ENCODE measurements at regions not wholly inside any gene's neighbourhood (a gene's known extent, or its start where the extent isn't known, plus 50 kb on each side); places are given as distances from the start of the nearest gene placed in this dataset.

DNA sequence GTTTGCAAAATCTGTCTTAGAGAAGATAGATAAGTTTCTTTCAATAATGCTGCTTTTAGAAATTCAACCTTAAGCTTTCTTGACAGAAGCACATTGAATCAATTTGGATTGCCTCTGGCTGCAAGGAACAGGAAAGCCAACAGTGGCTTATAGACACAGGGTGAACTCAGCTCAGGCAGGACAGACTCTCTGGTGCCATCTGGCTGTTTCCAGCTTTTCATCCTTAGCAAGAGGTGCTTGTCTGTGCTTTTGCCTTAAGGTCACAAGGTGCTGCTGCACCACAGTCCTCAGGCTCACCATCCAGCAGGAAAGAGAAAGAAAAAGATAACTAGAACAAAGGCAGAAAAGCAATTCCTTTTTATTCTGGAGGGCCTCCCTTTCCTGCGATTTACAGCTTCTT is 93.7 kb upstream of the ETS2 start:
- DNase-seq = peak; percentile 88

DNA sequence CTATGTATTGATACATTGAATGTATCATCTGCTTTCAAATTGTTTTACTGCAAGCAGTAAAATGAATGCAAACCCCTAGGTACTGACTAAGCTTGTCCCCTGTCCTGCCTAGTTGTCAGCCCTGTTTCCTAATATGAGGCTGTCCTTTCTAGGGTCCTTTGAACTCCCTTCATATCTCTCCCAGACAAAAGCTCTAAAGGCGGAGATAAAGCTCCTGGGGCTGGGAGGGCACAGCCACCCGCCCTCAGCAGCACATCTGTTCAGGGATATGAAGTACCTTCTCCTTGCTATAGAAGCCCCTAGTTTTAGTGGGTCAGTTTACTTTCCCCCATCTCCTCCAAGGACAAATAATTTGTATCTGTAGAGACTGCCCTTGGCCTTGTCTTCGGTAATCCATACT is 93.1 kb upstream of the ETS2 start:
- no peak for DNase-seq

DNA sequence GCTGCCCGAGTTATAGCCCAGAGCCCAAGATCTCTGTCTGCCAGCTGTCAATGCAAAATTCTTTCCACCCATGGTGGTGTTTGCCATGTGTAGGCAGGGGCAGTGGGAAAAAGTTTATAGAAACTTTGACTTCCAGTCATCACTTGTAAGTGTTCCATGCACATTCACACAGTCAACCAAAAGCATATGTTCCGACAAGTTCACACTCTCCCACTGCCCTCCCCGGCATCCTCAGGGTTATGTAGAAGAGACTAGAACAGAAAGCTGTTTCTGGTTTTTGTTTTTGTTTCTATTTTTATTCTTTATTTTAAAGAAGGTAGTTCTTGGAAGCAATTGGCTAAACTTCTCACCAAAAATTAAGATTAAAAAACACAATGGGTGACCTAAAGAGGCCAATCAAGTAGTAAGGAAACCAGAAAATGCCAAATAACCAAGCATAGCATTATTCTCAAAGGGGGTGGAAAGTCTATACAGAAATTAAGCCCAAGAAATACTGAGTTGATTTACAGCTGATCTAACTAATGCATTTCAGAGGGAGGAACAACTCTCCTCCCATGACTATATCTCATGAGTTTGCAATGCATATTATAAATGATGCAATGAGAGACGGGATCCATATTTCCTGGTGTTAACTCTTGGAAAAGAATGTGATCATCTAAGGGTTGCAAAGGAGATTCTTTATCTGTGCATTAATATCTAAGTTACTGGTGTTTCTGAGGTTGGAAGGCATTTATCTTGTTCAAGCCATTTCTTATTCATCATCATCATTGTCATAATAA is 91.5 kb upstream of the ETS2 start:
- DNase-seq = no peak

DNA sequence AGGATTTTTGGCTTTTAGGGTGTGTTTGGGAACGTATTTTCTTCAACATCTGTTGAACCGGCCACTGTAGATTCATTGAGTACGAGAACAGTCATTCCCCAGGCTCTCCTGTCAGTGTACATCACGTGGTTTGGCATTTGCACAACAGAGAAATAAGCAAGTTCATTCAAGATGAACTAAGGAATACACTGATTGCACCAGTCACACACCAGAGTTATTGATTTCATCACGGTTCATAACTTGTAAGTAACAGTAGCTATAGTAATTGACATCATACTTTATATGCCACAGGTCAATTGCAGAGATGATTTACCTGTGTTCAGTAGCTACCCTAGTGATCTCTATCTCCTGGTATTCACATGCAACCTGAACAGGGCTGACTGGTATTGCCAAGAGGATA is 90.7 kb upstream of the ETS2 start:
- no peak for DNase-seq

DNA sequence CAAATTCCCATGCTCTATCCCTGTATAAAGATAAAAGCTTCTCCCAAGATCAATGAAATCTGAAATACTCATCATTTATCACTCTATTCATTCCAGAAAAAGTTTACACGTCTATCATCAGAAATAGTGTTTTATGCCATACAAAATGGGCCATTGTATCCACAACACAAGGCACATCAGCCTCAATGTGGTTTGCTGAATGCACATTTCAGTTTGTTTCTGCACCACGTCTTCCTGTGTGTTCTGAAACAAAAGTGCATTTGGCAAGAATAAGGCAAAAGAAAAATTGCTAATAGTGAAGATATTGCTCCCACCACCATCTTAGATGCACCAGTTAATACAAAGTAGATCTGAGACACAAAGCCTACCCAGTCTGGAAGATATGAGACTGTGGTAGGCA is 89.6 kb upstream of the ETS2 start:
- no peak for DNase-seq

DNA sequence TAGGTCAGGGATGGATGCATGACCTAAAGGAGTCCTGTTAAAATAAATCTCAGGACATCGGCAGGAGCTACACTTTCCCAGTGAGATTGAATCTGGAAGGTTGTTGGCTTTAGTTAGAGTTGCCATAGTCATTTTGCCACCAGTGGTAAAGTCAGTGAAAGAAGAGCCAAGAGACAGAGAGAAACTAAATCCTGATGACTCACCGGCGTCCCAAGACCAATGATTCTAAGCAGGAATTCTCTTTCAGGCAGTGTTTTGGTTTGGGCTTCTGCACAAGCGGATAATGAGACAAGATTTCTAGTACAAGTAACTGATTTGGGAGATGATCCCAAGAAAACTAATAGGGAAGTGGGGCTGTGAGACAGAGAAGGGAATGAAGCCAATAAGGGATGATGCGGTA is 88.8 kb upstream of the ETS2 start:
- no peak for DNase-seq

DNA sequence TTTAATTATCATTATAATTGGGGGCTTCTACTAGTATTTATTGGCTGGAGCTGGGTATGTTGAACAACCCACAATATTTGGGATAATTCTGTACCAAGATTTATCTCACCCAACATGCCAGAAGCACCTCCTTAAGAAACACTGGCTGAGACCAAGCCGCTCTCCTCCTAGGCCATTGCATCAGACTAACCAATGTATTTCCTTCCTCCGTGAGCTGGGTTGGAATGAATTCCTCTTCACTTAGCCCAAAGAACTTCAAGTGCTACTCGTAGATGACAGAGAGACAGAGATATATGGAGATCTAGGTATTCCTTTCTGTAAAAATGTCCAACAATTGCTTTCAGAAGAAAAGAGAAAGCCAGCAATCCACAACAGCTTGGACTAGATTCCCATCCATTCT is 87.2 kb upstream of the ETS2 start:
- DNase-seq = no peak

DNA sequence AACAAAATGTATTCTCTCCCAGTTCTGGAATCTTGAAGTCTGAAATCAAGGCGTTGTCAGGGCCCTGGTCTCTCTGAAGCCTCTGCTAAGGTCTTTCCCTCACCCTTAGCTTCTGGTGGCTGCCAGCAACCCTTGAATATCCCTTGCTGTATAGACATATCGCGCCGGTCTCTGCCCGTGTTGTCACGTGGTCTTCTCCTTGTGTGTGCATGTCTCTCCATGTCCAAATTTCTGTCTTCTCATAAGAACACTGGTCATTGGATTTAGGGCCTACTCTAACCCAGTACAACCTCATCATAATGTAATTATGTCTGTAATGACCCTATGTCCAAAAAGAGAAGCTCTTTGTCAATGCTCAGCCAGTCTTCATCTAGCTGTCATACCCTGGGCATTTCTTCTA is 85.7 kb upstream of the ETS2 start:
- DNase-seq = no peak

DNA sequence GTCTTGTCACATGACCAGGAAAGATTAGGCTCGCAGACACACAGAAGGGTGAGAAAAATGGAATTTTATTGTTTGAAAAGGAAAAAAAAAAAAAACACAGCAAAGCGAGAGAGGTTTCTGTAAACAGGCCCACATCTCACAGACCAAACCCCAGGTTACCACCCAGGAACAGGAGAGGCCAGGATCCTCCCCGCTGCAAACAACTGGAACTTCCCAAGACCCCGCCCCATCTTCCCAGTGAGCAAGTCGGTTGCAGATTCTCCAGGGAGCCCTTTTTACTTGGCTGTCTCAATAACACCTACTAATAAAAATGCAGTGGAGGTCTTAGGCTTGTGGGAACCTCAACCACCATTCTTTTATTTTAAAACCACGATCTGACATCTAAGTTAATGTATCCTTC is 84.7 kb upstream of the ETS2 start:
- DNase-seq = no peak

DNA sequence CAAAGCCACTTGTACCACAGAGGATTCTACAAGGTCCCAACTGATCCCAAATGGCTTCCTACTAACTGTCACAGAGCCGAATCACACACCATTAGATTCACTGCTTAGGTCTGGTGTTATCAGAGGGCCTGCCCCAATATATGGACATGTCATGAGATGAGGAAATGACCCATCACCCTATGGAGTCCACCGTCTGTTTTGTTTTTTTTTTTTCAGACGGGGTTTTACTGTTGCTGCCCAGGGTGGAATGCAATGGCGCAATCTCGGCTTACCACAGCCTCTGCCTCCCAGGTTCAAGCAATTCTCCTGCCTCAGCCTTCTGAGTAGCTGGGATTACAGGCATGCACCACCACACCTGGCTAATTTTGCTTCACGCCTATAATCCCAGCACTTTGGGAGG is 83.8 kb upstream of the ETS2 start:
- no peak for DNase-seq

DNA sequence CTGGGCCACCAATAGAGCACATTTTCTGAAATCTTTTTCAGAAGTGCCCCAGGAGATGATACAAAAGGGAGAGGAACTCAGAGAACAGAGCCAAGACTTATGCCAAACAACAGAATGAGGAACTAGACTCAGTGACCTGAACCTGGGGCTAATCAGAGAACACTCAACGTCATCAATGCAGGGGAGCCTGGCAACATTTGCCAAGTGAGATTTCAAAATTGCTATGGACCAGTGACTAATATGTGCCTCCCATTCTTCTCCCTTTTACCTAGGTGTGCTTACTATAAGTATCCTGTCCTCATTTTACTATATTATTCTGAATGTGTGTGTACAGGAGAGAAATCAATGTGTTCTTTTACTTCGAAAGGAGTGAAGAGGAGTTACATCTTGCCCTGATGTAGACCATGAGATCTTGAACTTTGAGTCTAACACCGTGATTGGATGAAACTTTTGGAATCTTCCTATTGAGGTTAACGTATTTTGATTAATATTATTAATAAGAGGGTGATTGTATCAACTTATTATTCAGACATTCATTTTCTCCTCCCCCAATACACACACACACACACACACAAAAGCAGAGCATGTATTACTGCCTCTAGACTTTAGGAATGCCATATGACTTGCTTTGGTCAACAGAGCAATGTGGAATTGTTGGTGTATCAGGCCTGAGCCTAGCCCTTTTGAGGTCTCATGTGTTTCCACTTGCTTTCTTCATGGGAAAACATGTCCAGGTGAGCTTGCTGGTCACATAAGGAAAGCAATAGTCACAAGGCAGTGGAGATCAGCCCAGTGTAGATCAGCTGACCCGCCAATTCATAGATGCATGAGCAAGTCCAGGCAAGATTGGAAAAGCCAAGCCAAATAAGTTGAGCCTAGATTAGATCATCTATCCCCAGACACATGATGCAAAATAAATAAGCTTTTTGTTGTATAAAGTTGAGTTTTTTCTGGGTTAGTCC is 80.3 kb upstream of the ETS2 start:
- DNase-seq = no peak

DNA sequence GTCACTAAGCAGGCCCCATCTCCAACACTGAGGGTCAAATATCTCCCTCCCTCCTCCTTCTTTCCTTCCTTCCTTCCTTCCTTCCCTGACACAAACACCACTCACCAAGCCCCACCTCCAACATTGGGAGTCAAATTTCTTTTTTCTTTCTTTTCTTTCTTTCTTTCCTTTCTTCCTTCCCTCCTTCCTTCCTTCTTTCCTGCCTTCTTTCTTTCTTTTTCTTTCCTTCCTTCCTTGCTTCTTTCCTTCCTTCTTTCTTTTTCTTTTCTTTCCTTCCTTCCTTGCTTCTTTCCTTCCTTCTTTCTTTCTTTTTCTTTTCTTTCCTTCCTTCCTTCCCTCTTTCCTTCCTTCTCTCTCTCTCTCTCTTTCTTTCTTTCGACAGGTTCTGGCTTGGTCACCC is 79.2 kb upstream of the ETS2 start:
- no peak for DNase-seq

DNA sequence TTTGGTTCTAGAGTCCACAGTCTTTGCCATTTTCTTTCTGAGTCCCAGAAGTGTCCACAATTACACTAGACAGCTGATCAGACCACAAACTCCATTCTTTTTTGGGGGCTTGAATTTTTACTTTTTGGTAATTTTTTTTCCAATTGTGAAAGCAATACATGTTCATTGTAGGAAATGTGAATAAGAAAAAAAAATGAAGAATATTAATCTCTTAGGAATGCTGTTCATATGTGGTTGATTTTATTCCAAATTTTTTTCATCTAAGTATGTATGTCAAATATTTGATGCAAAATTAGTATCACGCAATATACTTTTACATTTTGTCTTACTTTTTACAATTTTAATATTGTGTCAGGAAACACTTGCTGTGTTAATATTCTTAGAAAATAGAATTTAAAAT is 76.4 kb upstream of the ETS2 start:
- no peak for DNase-seq

DNA sequence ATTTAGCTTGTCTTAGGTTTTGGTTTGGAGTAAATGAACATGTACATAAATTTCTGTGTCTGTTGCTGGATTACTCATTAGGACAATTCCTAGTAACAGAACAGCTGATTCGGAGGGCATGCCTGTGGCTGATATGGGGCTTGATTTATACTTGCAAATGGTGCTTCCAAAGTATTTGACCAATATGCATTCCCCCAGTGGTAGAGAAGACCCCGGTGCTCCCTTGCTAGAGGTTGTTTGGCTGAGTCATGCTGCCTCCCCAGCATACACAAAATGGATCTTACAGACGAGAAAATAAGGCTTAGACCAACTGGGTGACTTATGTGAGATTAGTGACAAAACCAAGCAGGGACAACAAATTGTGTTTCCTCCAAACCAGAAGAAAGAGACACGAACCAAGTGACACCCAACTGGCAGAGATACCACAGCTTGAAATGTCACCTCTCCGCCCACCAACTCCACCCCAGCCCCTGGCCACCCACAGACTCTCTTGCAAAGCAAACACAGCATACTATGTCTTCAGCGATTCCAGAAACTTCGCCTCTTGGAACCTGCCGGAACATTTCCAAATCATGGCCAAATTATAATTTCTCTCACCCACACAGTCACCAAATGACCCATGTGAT is 75.9 kb upstream of the ETS2 start:
- DNase-seq = no peak

DNA sequence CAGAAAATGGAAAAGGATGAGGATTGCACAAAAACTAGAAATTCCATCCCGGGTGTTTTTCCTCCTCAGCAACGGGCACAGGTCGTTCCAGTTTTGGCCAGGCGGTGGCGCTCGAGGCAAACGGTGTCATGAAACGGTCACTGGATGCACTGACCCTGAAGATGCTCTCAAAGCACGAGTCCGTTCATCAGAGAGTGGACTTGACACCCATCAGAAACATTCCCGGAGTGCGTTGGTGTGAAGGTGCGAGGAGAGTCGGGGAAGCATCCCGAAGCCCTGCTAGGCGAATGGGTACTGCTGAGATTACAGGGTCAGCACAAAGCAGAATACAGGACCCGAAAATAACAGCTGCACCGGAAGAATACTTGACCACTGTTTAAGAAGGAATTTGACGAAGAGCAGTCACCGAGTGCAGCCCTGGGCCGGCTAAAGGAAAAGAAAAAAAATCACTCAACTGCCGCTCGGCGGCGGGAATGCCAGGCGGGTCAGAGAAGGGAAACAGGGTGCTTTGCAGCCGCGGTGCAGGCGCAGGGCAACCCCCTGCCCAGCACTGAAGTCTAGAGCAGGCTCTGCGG is 71.7 kb upstream of the ETS2 start:
- peak; percentile 74 for DNase-seq

DNA sequence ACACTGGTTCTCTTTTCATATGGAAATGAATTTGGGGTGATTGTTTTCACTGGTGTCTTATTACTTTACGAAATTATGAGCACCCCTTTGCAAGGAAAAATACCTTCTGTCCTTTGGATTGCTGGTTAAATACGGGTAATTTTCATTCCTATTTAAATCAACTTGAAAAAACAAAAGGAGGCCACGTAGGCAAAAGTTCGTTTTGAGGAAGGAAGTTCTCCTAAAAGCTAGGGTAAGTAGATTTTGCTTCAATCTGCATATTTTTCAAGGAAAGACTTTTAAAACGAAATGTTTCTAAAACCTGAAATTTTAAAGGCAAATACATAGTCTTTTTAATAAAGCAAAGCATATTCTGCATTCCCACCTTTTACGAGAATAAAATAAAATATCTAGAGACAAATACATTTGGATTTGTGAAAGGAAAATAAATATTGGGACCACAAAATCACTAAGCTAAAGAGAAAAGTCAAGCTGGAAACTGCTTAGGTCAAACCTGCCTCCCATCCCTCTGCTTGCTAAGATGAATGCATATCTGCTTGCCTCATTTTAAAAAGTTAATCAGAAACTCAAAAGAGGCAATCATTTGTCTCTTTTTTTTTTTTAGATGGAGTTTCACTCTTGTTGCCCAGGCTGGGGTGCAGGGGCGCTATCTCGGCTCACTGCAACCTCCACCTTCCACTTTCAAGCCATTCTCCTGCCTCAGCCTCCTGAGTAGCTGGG is 70.9 kb upstream of the ETS2 start:
- no peak for DNase-seq

DNA sequence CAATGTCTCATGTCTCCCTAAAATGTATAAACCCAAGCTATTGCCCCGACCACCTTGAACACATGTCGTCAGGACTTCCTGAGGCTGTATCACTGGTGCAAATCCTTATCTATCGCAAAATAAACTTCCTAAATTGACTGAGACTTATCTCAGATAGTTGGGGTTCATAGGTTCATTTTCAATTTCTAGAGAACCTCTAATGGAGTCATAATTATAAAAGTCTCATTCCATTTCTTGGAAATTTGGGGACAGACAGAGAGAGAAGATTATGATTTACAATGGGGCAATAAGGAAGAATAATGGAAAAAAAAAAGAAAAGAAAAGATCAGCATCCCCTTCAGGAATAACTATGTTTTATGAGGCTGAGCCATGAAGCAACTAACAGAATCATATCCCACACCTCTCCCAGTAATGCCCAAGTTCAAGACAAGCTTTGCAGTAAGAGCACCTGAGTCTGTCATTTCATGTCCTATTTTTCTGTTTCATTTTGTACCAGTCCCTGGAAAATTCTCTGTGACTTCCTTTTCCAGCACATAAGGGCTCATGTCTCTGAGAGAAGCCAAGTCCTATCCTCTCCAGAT is 70.0 kb upstream of the ETS2 start:
- no peak for DNase-seq

DNA sequence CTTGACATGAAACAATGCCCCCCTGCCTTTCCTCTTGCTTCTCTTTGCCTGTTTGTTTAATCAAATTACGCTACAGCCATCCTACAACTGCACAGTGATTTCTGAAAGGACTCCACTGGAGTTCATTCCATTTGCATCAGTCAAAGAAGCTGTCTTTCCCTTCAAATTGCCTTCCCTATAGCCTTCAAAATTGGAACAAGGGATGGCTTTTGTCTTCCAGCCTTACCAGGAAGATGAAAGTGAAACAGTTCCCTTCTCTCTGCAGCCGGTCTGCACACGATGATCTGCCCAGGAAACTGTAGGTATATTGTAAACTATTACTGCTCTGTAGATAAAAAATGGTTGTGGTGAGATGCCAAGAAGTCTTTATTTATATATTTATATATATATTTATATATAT is 65.6 kb upstream of the ETS2 start:
- no peak for DNase-seq

DNA sequence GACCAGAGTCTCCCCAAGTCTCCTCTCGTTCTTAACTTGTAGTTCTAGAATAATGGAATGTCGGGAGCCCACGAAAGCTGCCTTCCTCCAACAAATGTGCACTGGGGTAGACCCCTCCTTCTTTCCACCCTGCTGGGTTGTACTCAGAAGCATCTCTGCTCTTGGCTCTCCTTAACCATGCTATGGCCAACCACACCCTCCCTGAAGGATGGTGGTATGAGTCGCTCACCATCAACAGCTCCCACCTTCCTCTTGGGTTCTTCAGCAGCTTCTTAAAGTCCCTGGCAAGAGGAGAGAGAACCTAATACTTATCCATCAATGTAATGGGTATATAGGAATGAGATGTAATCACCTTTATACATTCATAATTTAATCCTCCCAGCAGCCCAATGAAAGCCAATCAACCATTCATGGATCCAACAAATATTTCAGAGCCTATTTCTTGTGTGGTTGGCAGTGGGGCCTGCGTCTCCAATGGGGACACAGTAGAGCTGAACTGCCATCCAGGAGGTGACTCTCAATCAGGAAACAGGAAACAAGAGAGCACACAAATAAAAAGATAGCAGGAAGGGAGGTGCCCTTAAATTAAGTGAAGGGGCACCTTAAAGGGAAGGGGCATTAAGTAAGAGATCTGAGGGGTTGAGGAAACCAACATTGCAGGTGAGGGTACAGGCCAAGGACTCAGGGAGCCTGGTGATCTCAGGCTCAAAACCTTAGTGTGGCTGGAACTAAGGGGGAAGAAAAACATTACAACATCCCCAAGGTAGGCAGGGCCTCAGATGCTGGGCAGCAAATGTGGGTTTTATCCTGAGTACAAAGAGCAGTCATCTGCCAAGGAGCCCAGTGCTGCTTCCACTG is 64.4 kb upstream of the ETS2 start:
- DNase-seq = no peak

DNA sequence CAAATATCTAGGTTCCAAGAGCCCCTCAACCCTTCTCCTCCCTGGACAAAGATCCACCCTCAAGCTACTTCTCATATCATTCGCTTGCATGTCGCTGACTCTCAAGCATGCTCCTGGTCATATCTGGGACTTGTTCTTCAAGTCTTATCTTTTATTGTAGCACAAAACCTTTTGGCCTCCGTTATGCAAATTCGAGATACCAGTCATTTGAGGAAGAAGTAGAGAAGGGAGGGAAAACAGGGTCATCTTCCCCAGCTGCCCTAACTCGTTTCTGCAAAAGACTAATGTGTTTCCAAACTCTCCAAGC is 63.8 kb upstream of the ETS2 start:
- DNase-seq = no peak

DNA sequence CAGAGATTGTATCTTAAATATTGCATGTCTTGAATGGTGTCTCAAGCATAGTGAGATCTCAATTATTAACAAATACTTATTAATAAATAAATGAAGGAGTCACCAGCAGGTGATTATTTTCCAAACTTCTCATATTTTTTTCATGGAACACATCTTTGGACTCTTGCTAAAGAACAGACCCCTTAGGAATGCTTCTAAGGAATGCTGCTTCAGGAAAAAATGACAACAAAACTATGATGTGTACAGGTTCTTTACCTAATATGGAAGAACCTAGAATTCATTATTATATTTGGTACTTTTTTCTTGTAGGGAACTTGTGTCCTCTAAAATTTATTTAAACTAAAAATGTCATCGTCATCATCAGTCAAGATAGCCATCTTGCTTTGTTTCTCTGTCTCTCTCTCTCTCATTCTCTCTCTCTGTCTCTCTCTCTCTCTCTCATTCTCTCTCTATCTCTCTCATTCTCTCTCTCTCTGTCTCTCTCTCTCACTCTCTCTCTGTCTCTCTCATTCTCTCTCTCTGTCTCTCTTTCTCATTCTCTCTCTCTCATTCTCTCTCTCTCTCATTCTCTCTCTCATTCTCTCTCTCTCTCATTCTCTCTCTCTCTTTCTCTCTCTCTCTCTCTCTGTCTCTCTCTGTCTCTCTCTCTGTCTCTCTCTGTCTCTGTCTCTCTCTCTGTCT is 63.0 kb upstream of the ETS2 start:
- DNase-seq = no peak

Measured in NCI-H1092 (cell line).